ENCODE measurements at regions not wholly inside any gene's neighbourhood (a gene's known extent, or its start where the extent isn't known, plus 50 kb on each side); places are given as distances from the start of the nearest gene placed in this dataset.

- TF ChIP-seq REST (IDR thresholded peaks at IDR 0.05; ENCODE audit: low read depth, low read length) (no peak), CTCF (IDR thresholded peaks at IDR 0.05) (no peak), FOXJ3 (CRISPR knock-in tag; IDR thresholded peaks at IDR 0.05) (no peak), RFX5 (IDR thresholded peaks at IDR 0.05; ENCODE audit: low read length) (no peak), YY1 (IDR thresholded peaks at IDR 0.05; ENCODE audit: low read depth) (no peak), SMC3 (IDR thresholded peaks at IDR 0.05; ENCODE audit: low read depth, low read length) (no peak), TCF12 (IDR thresholded peaks at IDR 0.05) (no peak), USF2 (IDR thresholded peaks at IDR 0.05; ENCODE audit: borderline replicate concordance, low read depth, low read length) (no peak), MEF2A (IDR thresholded peaks at IDR 0.05; ENCODE audit: borderline replicate concordance, low read depth) (no peak), FOXM1 (IDR thresholded peaks at IDR 0.05; ENCODE audit: low read depth) (no peak), TAF1 (IDR thresholded peaks at IDR 0.05; ENCODE audit: borderline replicate concordance, low read depth, low read length) (no peak), RAD21 (IDR thresholded peaks at IDR 0.05; ENCODE audit: low read length) (no peak), ZBTB33 (IDR thresholded peaks at IDR 0.05; ENCODE audit: borderline replicate concordance, low read depth) (no peak), RCOR1 (IDR thresholded peaks at IDR 0.05; ENCODE audit: low read length) (no peak)
Observed at GRCh38 chr4:141548791-141549190, 87.6 kb upstream of the IL15 start.

Measured in SK-N-SH (cell line).